ENCODE measurements at regions not wholly inside any gene's neighbourhood (a gene's known extent, or its start where the extent isn't known, plus 50 kb on each side); places are given as distances from the start of the nearest gene placed in this dataset.

DNA sequence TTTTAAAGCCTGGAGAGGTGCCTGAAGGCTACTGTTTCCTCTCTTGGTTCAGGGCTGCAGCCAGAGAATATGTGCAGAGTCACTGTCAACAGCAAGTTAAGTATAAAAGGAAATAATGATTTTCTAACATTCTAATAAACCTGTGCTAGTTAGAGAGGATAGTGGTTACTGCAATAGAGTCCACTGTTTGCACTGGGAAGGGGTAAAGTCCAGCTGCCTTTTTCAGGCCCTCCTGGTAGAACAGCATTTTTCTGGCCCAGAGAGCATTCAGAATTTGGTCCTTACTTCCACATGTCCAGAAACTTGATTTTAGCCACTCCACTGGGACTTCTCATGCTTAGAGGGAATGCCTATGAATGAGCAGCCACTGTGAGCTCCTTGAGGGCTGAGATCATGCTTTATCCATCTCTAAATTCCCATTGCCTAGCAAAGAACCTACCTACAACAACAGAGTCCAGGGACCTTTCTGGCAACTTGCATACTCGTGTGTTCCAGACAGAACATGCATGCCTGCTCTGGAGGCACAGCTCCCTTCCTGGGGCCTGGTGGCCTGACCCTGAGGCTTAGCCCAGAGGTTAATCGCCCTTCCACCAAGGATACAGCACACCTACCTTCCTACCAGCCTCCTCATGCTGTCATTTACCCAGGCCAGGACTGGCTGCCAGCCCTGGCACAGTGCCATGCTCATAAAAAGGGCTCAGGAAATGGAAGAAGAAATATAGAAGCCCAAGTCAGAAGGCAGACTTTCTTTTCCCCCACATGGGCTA lies 50.3 kb upstream of the ATP13A3 start:
- no peak overlapping the region for H3K4me3 ChIP-seq (ENCODE audit: low read depth, low read length)
- no peaks in the 10 kb centered on the region for H3K4me1 ChIP-seq (ENCODE audit: control insufficient read depth, insufficient read depth, low read length, poor library complexity, severe bottlenecking)
- DNase-seq (no peak), ATAC-seq (ENCODE audit: low read depth in 2 of 2) (no peak)
- no peaks in the 10 kb centered on the region for H3K36me3 ChIP-seq (ENCODE audit: control insufficient read depth, insufficient read depth, low read length)
- peaks cover 0 to 6% (median 0%) of the 10 kb centered on the region in 4 donors for H3K4me1 Mint-ChIP-seq
- peaks cover 0 to 16% (median 5%) of the 10 kb centered on the region in 7 donors for H3K9me3 Mint-ChIP-seq
- H3K27ac Mint-ChIP-seq, result peak overlapping the region in 1 of 3 donors; percentile 44
- H3K27ac ChIP-seq (ENCODE audit: insufficient read depth, low read length, poor library complexity, severe bottlenecking), result no peak overlapping the region
- peaks cover 5% of the 10 kb centered on the region for H3K27me3 Mint-ChIP-seq
- no peaks in the 10 kb centered on the region for H3K36me3 Mint-ChIP-seq
- H3K4me3 Mint-ChIP-seq, result no peak overlapping the region
- peaks cover 10 to 11% of the 10 kb centered on the region in 2 experiments for H3K9me3 ChIP-seq (ENCODE audit: control insufficient read depth in 2 of 2, low read length in 2 of 2)
- H3K27me3 ChIP-seq (ENCODE audit: control insufficient read depth, insufficient read depth, low read length), result no peaks in the 10 kb centered on the region

All from CD4-positive, CD25-positive, alpha-beta regulatory T cell (primary cell).